ENCODE measurements at regions not wholly inside any gene's neighbourhood (a gene's known extent, or its start where the extent isn't known, plus 50 kb on each side); places are given as distances from the start of the nearest gene placed in this dataset.

GRCh38 chrX:39823854-39824253 lies 273.9 kb downstream of the BCOR start:
- POLR2A ChIA-PET = interaction anchor here (0.5 kb wide), 1 partner anchor 190 kb away, joined by 3 read pairs; no protein-coding TSS in a partner anchor
- no peaks in the 10 kb centered on the region for H3K27me3 ChIP-seq (ENCODE audit: control insufficient read depth, insufficient read depth, low read length)
- no peak for TF ChIP-seq CTCF (IDR thresholded peaks at IDR 0.05; ENCODE audit: insufficient read depth, low read depth, low read length)
- H3K36me3 ChIP-seq (ENCODE audit: control insufficient read depth, insufficient read depth, low read length) = no peaks in the 10 kb centered on the region
- CTCF ChIA-PET = no interaction called here
- no peak overlapping the region for H3K4me3 ChIP-seq (ENCODE audit: low read depth, low read length)
- no peak for DNase-seq (ENCODE audit: low read depth)

GRCh38 chrX:39826813-39827543 lies 270.8 kb downstream of the BCOR start:
- Histone ChIP-seq H3K36me3 (ENCODE audit: control insufficient read depth, insufficient read depth, low read length) (no peaks in the 10 kb centered on the region), H3K27me3 (ENCODE audit: control insufficient read depth, insufficient read depth, low read length) (no peaks in the 10 kb centered on the region), H3K4me3 (ENCODE audit: low read depth, low read length) (no peak overlapping the region)
- no peak for DNase-seq (ENCODE audit: low read depth)
- POLR2A ChIA-PET = no interaction called here
- CTCF ChIA-PET = no interaction called here
- TF ChIP-seq CTCF (IDR thresholded peaks at IDR 0.05; ENCODE audit: insufficient read depth, low read depth, low read length) = no peak

- Histone ChIP-seq H3K4me3 (ENCODE audit: low read depth, low read length) (no peak overlapping the region), H3K36me3 (ENCODE audit: control insufficient read depth, insufficient read depth, low read length) (no peaks in the 10 kb centered on the region), H3K27me3 (ENCODE audit: control insufficient read depth, insufficient read depth, low read length) (no peaks in the 10 kb centered on the region)
- POLR2A ChIA-PET = no interaction called here
- no peak for TF ChIP-seq CTCF (IDR thresholded peaks at IDR 0.05; ENCODE audit: insufficient read depth, low read depth, low read length)
- no peak for DNase-seq (ENCODE audit: low read depth)
- CTCF ChIA-PET = no interaction called here
These were observed 269.8 kb downstream of the BCOR start for GRCh38 chrX:39827951-39828350.

GRCh38 chrX:39828971-39829370 lies 268.8 kb downstream of the BCOR start:
- CTCF ChIA-PET = no interaction called here

GRCh38 chrX:39829965-39830364 lies 267.8 kb downstream of the BCOR start:
- Histone ChIP-seq H3K4me3 (ENCODE audit: low read depth, low read length) (no peak overlapping the region), H3K36me3 (ENCODE audit: control insufficient read depth, insufficient read depth, low read length) (no peaks in the 10 kb centered on the region), H3K27me3 (ENCODE audit: control insufficient read depth, insufficient read depth, low read length) (no peaks in the 10 kb centered on the region)
- POLR2A ChIA-PET = no interaction called here
- no peak for TF ChIP-seq CTCF (IDR thresholded peaks at IDR 0.05; ENCODE audit: insufficient read depth, low read depth, low read length)
- DNase-seq (ENCODE audit: low read depth) = no peak
- CTCF ChIA-PET = interaction anchor here (0.7 kb wide), 1 partner anchor 23 kb away, joined by 3 read pairs; no protein-coding TSS in a partner anchor

More at GRCh38 chrX:39828971-39829370, 268.8 kb downstream of the BCOR start:
- no peak overlapping the region for H3K4me3 ChIP-seq (ENCODE audit: low read depth, low read length)
- TF ChIP-seq CTCF (IDR thresholded peaks at IDR 0.05; ENCODE audit: insufficient read depth, low read depth, low read length) = no peak
- H3K36me3 ChIP-seq (ENCODE audit: control insufficient read depth, insufficient read depth, low read length) = no peaks in the 10 kb centered on the region
- no peak for DNase-seq (ENCODE audit: low read depth)
- H3K27me3 ChIP-seq (ENCODE audit: control insufficient read depth, insufficient read depth, low read length) = no peaks in the 10 kb centered on the region
- POLR2A ChIA-PET = no interaction called here

All from BJ (cell line).